ENCODE measurements at regions not wholly inside any gene's neighbourhood (a gene's known extent, or its start where the extent isn't known, plus 50 kb on each side); places are given as distances from the start of the nearest gene placed in this dataset.

DNA sequence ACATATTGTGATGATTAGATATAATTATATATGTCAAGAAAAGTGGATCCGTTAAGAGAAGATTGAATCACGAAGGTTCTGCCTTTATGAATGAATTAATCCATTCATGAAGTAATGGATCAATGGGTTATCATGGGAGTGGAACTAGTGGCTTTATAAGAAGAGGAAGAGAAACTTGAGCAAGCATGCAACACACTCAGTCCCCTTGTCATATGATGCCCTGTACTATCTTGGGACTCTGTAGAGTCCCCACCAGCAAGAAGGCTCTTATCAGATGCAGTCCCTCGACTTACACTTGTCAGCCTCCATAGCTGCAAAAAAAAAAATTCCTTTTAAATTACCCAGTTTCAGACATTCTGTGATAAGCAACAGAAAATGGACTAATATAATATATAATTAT, 301.9 kb downstream of the RAP2B start:
- TF ChIP-seq CTCF (IDR thresholded peaks at IDR 0.05) = no peak
- TF ChIP-seq POLR2A (IDR thresholded peaks at IDR 0.05) = no peak

Measured in testis (tissue), 2 donors.